ENCODE measurements at regions not wholly inside any gene's neighbourhood (a gene's known extent, or its start where the extent isn't known, plus 50 kb on each side); places are given as distances from the start of the nearest gene placed in this dataset.

DNA sequence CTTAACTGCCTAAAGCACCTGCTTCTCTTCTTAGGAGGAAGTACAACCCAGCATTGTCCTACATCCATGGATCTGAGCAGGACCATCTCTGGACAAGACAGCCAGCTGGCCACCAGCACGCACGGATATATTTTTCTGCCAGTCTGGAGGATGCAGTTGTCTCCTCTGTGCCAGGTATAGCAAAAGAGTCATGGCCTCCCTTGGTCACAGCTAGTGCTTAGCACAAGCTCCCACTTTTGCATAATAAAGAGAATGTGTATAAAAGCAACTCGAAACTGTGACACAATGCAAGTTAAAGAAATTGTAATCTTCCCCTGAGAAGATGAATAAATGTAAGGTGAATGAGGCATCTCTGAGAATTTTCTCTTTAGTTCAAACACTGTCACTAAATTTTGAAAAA is 267.8 kb upstream of the MANEA start:
- Histone ChIP-seq H3K27me3 (ENCODE audit: control insufficient read depth in 2 of 2, insufficient read depth in 2 of 2, low read length in 2 of 2) (no peaks in the 10 kb centered on the region), H3K79me2 (ENCODE audit: control insufficient read depth, insufficient read depth, low read length) (no peaks in the 10 kb centered on the region), H3K4me1 (replicated peaks in 1 of 2; ENCODE audit: control insufficient read depth in 2 of 2, insufficient read depth in 2 of 2, low read length in 2 of 2) (no peaks in the 10 kb centered on the region), H3K9me1 (ENCODE audit: control insufficient read depth, insufficient read depth, low read length) (no peaks in the 10 kb centered on the region), H3K9me3 (replicated peaks; ENCODE audit: control insufficient read depth, insufficient read depth, low read depth, low read length) (no peaks in the 10 kb centered on the region), H3K36me3 (ENCODE audit: control insufficient read depth, insufficient read depth, low read length) (no peaks in the 10 kb centered on the region), H3K9ac (ENCODE audit: insufficient read depth in 1 of 2, low read depth in 2 of 2, low read length in 2 of 2) (no peak overlapping the region), H3K27ac (ENCODE audit: extremely low read depth, low read depth, low read length) (no peak overlapping the region), H3K4me2 (ENCODE audit: insufficient read depth, low read length) (no peak overlapping the region), H3K4me3 (no peak overlapping the region), H2AFZ (ENCODE audit: low read depth, low read length) (no peak overlapping the region), H4K20me1 (replicated peaks; ENCODE audit: control insufficient read depth, insufficient read depth, low read length) (no peaks in the 10 kb centered on the region)
- in situ Hi-C loops (cut with MboI): no loop called here
- no peak for DNase-seq (ENCODE audit: extremely low read depth in 1 of 4, low spot score in 3 of 4)
- BruUV-seq (replicated peaks): no TSS peak
- 2% methylated on average over 3 of the region's 3 CpGs for whole genome bisulfite sequencing (ENCODE audit: insufficient coverage, low coverage, missing lambda C conversion rate)
- POLR2A ChIA-PET: no interaction called here
- ATAC-seq: no peak
- intact Hi-C loops (cut with micrococcal nuclease): no loop called here
- no peak for TF ChIP-seq DACH1 (IDR thresholded peaks at IDR 0.05; ENCODE audit: partially characterized antibody)
- TF ChIP-seq NR4A1 (CRISPR knock-in tag; IDR thresholded peaks at IDR 0.05): no peak
- TF ChIP-seq NR4A1 (tag; IDR thresholded peaks at IDR 0.05): no peak
- FAIRE-seq: no peak
- CTCF ChIA-PET (ENCODE audit: low intra/inter-chr PET ratio): no interaction called here

DNA sequence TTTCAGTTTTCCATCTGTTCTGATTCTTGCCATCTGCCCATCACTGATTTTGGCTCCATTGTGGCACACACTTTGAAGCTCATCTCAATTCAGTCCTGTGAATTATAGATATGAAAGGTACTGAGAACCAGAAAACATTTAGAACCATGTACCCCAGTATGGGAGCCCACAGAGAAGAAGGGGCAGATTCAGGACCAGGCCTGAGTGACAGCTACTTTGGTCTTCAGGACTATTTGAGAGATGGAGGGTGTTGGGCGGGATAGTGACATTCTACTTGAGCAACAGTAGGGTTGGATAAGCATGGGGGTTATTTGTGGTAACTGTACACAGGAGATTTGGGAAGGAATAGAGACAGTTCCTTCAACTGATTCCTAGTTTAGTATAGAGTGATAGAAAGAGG is 259.2 kb upstream of the MANEA start:
- Histone ChIP-seq H3K4me1 (replicated peaks in 1 of 2; ENCODE audit: control insufficient read depth in 2 of 2, insufficient read depth in 2 of 2, low read length in 2 of 2) (no peaks in the 10 kb centered on the region), H2AFZ (ENCODE audit: low read depth, low read length) (no peak overlapping the region), H3K9me1 (ENCODE audit: control insufficient read depth, insufficient read depth, low read length) (no peaks in the 10 kb centered on the region), H3K27me3 (ENCODE audit: control insufficient read depth in 2 of 2, insufficient read depth in 2 of 2, low read length in 2 of 2) (no peaks in the 10 kb centered on the region), H4K20me1 (replicated peaks; ENCODE audit: control insufficient read depth, insufficient read depth, low read length) (no peaks in the 10 kb centered on the region), H3K9me3 (replicated peaks; ENCODE audit: control insufficient read depth, insufficient read depth, low read depth, low read length) (no peaks in the 10 kb centered on the region), H3K27ac (ENCODE audit: extremely low read depth, low read depth, low read length) (no peak overlapping the region), H3K4me3 (no peak overlapping the region), H3K4me2 (ENCODE audit: insufficient read depth, low read length) (no peak overlapping the region), H3K9ac (ENCODE audit: insufficient read depth in 1 of 2, low read depth in 2 of 2, low read length in 2 of 2) (no peak overlapping the region), H3K79me2 (ENCODE audit: control insufficient read depth, insufficient read depth, low read length) (no peaks in the 10 kb centered on the region), H3K36me3 (ENCODE audit: control insufficient read depth, insufficient read depth, low read length) (no peaks in the 10 kb centered on the region)
- WGBS (ENCODE audit: insufficient coverage, low coverage, missing lambda C conversion rate): 0% methylated on average over 1 of the region's 1 CpG
- in situ Hi-C loops (cut with MboI) (no loop called here), intact Hi-C loops (cut with micrococcal nuclease) (no loop called here)
- ChIA-PET POLR2A (no interaction called here), CTCF (ENCODE audit: low intra/inter-chr PET ratio) (no interaction called here)
- no TSS peak for BruUV-seq (replicated peaks)
- DNase-seq (ENCODE audit: extremely low read depth in 1 of 4, low spot score in 3 of 4): no peak
- no peak for ATAC-seq
- FAIRE-seq: no peak
- TF ChIP-seq NCOA2 (IDR thresholded peaks at IDR 0.05; ENCODE audit: partially characterized antibody in 2 of 2) (no peak), ZNF589 (CRISPR knock-in tag; IDR thresholded peaks at IDR 0.05; ENCODE audit: low read depth) (no peak), ZNF253 (CRISPR knock-in tag; conservative IDR thresholded peaks at IDR 0.05) (no peak), RUNX1 (IDR thresholded peaks at IDR 0.05; ENCODE audit: low read depth) (no peak), COPS2 (conservative IDR thresholded peaks at IDR 0.05) (no peak), ZNF586 (CRISPR knock-in tag; conservative IDR thresholded peaks at IDR 0.05) (no peak)
- TF ChIP-seq, protein P1, sequence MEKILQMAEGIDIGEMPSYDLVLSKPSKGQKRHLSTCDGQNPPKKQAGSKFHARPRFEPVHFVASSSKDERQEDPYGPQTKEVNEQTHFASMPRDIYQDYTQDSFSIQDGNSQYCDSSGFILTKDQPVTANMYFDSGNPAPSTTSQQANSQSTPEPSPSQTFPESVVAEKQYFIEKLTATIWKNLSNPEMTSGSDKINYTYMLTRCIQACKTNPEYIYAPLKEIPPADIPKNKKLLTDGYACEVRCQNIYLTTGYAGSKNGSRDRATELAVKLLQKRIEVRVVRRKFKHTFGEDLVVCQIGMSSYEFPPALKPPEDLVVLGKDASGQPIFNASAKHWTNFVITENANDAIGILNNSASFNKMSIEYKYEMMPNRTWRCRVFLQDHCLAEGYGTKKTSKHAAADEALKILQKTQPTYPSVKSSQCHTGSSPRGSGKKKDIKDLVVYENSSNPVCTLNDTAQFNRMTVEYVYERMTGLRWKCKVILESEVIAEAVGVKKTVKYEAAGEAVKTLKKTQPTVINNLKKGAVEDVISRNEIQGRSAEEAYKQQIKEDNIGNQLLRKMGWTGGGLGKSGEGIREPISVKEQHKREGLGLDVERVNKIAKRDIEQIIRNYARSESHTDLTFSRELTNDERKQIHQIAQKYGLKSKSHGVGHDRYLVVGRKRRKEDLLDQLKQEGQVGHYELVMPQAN (IDR thresholded peaks at IDR 0.05; ENCODE audit: borderline replicate concordance): no peak
- TF ChIP-seq, protein P2, sequence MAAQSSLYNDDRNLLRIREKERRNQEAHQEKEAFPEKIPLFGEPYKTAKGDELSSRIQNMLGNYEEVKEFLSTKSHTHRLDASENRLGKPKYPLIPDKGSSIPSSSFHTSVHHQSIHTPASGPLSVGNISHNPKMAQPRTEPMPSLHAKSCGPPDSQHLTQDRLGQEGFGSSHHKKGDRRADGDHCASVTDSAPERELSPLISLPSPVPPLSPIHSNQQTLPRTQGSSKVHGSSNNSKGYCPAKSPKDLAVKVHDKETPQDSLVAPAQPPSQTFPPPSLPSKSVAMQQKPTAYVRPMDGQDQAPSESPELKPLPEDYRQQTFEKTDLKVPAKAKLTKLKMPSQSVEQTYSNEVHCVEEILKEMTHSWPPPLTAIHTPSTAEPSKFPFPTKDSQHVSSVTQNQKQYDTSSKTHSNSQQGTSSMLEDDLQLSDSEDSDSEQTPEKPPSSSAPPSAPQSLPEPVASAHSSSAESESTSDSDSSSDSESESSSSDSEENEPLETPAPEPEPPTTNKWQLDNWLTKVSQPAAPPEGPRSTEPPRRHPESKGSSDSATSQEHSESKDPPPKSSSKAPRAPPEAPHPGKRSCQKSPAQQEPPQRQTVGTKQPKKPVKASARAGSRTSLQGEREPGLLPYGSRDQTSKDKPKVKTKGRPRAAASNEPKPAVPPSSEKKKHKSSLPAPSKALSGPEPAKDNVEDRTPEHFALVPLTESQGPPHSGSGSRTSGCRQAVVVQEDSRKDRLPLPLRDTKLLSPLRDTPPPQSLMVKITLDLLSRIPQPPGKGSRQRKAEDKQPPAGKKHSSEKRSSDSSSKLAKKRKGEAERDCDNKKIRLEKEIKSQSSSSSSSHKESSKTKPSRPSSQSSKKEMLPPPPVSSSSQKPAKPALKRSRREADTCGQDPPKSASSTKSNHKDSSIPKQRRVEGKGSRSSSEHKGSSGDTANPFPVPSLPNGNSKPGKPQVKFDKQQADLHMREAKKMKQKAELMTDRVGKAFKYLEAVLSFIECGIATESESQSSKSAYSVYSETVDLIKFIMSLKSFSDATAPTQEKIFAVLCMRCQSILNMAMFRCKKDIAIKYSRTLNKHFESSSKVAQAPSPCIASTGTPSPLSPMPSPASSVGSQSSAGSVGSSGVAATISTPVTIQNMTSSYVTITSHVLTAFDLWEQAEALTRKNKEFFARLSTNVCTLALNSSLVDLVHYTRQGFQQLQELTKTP (IDR thresholded peaks at IDR 0.05; ENCODE audit: low read depth in 1 of 2, partially characterized antibody in 2 of 2): no peak
